GM12872 (cell line): ENCODE measurements at regions not wholly inside any gene's neighbourhood (a gene's known extent, or its start where the extent isn't known, plus 50 kb on each side); places are given as distances from the start of the nearest gene placed in this dataset.

Experiments used
- TF ChIP-seq, protein P1 (sequence below): IDR thresholded peaks from 3 replicates; pipeline ENCODE4 v1.5.1; 2011; ENCODE audit warnings: low read depth, mild to moderate bottlenecking, low read length, moderate library complexity; ENCODE audit not compliant: insufficient read depth

GRCh38 chr6:113423956-113424355 lies 433.2 kb upstream of the MARCKS start:
- TF ChIP-seq, protein P1, sequence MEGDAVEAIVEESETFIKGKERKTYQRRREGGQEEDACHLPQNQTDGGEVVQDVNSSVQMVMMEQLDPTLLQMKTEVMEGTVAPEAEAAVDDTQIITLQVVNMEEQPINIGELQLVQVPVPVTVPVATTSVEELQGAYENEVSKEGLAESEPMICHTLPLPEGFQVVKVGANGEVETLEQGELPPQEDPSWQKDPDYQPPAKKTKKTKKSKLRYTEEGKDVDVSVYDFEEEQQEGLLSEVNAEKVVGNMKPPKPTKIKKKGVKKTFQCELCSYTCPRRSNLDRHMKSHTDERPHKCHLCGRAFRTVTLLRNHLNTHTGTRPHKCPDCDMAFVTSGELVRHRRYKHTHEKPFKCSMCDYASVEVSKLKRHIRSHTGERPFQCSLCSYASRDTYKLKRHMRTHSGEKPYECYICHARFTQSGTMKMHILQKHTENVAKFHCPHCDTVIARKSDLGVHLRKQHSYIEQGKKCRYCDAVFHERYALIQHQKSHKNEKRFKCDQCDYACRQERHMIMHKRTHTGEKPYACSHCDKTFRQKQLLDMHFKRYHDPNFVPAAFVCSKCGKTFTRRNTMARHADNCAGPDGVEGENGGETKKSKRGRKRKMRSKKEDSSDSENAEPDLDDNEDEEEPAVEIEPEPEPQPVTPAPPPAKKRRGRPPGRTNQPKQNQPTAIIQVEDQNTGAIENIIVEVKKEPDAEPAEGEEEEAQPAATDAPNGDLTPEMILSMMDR = no peak

GRCh38 chr6:113425977-113426660 lies 431.0 kb upstream of the MARCKS start:
- TF ChIP-seq, protein P1 = no peak

GRCh38 chr6:113427617-113428016 lies 429.5 kb upstream of the MARCKS start:
- TF ChIP-seq, protein P1 = no peak

DNA sequence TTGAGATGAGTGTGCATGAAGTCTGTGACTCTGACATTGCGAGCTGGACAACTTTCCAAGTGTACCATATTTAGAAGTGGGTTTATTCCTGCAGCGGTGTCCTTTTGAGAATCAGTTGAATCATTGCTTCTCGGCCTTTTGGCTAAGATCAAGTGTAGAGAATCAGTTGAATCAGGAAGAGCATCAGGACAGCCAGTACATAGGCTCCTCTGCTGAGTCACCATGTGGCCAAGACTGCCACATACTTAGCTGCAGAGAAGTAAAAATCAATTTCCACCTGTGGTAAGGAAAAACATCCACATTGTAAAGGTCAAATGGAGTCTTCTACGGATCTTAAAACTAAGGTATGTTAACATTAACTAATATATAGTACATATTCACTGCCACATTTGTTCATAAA lies 428.4 kb upstream of the MARCKS start:
- TF ChIP-seq, protein P1 = no peak

GRCh38 chr6:113432521-113433334 lies 424.4 kb upstream of the MARCKS start:
- TF ChIP-seq, protein P1 = no peak

- TF ChIP-seq, protein P1 = no peak
These were observed 423.7 kb upstream of the MARCKS start for GRCh38 chr6:113433335-113433991.

DNA sequence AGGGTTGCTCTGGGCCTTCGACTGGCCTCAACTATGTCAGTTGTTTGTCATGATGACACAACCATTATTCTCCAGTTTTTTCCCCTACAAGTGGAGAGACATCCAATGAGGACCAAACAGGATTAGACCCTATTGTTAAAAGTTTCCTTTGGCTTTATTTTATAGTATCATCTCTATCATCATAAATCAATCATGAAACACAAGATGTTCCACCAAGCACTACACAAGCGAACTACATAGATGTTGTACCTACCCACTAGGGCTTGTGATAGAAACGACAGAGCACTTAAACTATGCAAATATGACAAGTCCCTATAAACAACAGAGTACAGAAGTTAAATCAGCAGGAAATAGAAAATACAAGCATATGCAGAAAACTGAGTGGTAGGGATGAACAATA lies 422.5 kb upstream of the MARCKS start:
- TF ChIP-seq, protein P1 = no peak
